H9 (cell line): ENCODE measurements at regions not wholly inside any gene's neighbourhood (a gene's known extent, or its start where the extent isn't known, plus 50 kb on each side); places are given as distances from the start of the nearest gene placed in this dataset.
A peak's percentile ranks its signal among the peaks of the same experiment; 100 is the strongest.

ENCODE experiments used
- DNase-seq: peaks from one replicate; pipeline ENCODE4 v3.0.0-alpha.2; 2017
- H2AFZ ChIP-seq: one replicate; pipeline ENCODE4 v1.6.1; 2013; ENCODE audit warnings: mild to moderate bottlenecking, low read length, control low read depth, moderate library complexity
- H2AK5ac ChIP-seq: 2 replicates; pipeline ENCODE4 v1.6.1; 2013; ENCODE audit warnings: low read length, control low read depth, mixed read lengths; ENCODE audit not compliant: insufficient read length
- H2BK120ac ChIP-seq: one replicate; pipeline ENCODE4 v1.6.1; 2013; ENCODE audit warnings: low read depth, mild to moderate bottlenecking, low read length, control low read depth, inconsistent platforms; ENCODE audit not compliant: poor library complexity, severe bottlenecking
- H2BK12ac ChIP-seq: 2 replicates; pipeline ENCODE4 v1.6.1; 2013; ENCODE audit warnings: low read length, control low read depth, mixed read lengths, low read depth; ENCODE audit not compliant: insufficient read length
- H2BK15ac ChIP-seq: 2 replicates; pipeline ENCODE4 v1.6.1; 2013; ENCODE audit warnings: low read depth, low read length, control low read depth
- H2BK20ac ChIP-seq: one replicate; pipeline ENCODE4 v1.6.1; 2013; ENCODE audit warnings: low read depth, mild to moderate bottlenecking, low read length, control low read depth, inconsistent platforms; ENCODE audit not compliant: poor library complexity, severe bottlenecking
- H2BK5ac ChIP-seq: 2 replicates; pipeline ENCODE4 v1.6.1; 2013; ENCODE audit warnings: low read length, control low read depth, mixed read lengths; ENCODE audit not compliant: insufficient read length
- H3K14ac ChIP-seq: 2 replicates; pipeline ENCODE4 v1.6.1; 2013; ENCODE audit warnings: low read length, control low read depth; ENCODE audit not compliant: insufficient read depth
- H3K18ac ChIP-seq: 2 replicates; pipeline ENCODE4 v1.6.1; 2013; ENCODE audit warnings: low read depth, mild to moderate bottlenecking, mixed read lengths, low read length, control low read depth; ENCODE audit not compliant: insufficient read length
- H3K23ac ChIP-seq: 2 replicates; pipeline ENCODE4 v1.6.1; 2013; ENCODE audit warnings: low read length, control low read depth, mixed read lengths, low read depth; ENCODE audit not compliant: insufficient read length
- H3K23me2 ChIP-seq: 2 replicates; pipeline ENCODE4 v1.6.1; 2013; ENCODE audit warnings: low read depth, mild to moderate bottlenecking, mixed read lengths, low read length, control low read depth; ENCODE audit not compliant: insufficient read length, poor library complexity, severe bottlenecking
- H3K27ac ChIP-seq: 2 replicates; pipeline ENCODE4 v1.5.1; 2013; ENCODE audit warnings: low read length, control low read depth, mixed read lengths, low read depth; ENCODE audit not compliant: insufficient read length
- H3K27me3 ChIP-seq: 2 replicates; pipeline ENCODE4 v1.6.1; 2013; ENCODE audit warnings: low read length, control low read depth, inconsistent platforms; ENCODE audit not compliant: insufficient read depth
- H3K4ac ChIP-seq: 2 replicates; pipeline ENCODE4 v1.6.1; 2013; ENCODE audit warnings: low read depth, mild to moderate bottlenecking, control low read depth, inconsistent platforms, low read length, moderate library complexity
- H3K4me1 ChIP-seq: 2 replicates; pipeline ENCODE4 v1.6.1; 2013; ENCODE audit warnings: low read length, control low read depth, inconsistent platforms; ENCODE audit not compliant: insufficient read depth
- H3K4me2 ChIP-seq: 2 replicates; pipeline ENCODE4 v1.6.1; 2013; ENCODE audit warnings: low read length, control low read depth, mixed read lengths; ENCODE audit not compliant: insufficient read length, insufficient read depth
- H3K56ac ChIP-seq: 2 replicates; pipeline ENCODE4 v1.6.1; 2013; ENCODE audit warnings: low read depth, mild to moderate bottlenecking, mixed read lengths, low read length, control low read depth; ENCODE audit not compliant: insufficient read length
- H3K79me1 ChIP-seq: 2 replicates; pipeline ENCODE4 v1.6.1; 2013; ENCODE audit warnings: low read depth, mild to moderate bottlenecking, moderate library complexity, low read length, control low read depth, inconsistent platforms; ENCODE audit not compliant: insufficient read depth, poor library complexity, severe bottlenecking
- H3K79me2 ChIP-seq: 2 replicates; pipeline ENCODE4 v1.6.1; 2013; ENCODE audit warnings: low read length, control low read depth, inconsistent platforms; ENCODE audit not compliant: insufficient read depth
- H3K9ac ChIP-seq: 2 replicates; pipeline ENCODE4 v1.6.1; 2013; ENCODE audit warnings: low read length, control low read depth, mixed read lengths; ENCODE audit not compliant: insufficient read length; ENCODE audit errors: extremely low read depth
- H3K9me3 ChIP-seq: one replicate; pipeline ENCODE4 v1.6.1; 2013; ENCODE audit warnings: low read depth, low read length, inconsistent platforms; ENCODE audit not compliant: control insufficient read depth
- H3T11ph ChIP-seq: one replicate; pipeline ENCODE4 v1.6.1; 2013; ENCODE audit warnings: mild to moderate bottlenecking, low read length, control low read depth, inconsistent platforms
- H4K20me1 ChIP-seq: one replicate; pipeline ENCODE4 v1.6.1; 2013; ENCODE audit not compliant: control insufficient read depth, insufficient read length, insufficient read depth
- H4K5ac ChIP-seq: 2 replicates; pipeline ENCODE4 v1.6.1; 2013; ENCODE audit warnings: low read depth, mild to moderate bottlenecking, mixed read lengths, low read length, control low read depth; ENCODE audit not compliant: insufficient read length
- H4K8ac ChIP-seq: replicated peaks from 2 replicates; pipeline ENCODE4 v1.6.1; 2013; ENCODE audit warnings: low read length, control low read depth, mixed read lengths, low read depth; ENCODE audit not compliant: insufficient read length
- H4K91ac ChIP-seq: 2 replicates; pipeline ENCODE4 v1.6.1; 2013; ENCODE audit warnings: low read depth, mild to moderate bottlenecking, moderate library complexity, mixed read lengths, low read length, control low read depth; ENCODE audit not compliant: insufficient read length
- H3K27ac Mint-ChIP-seq, 3 experiments: 2 replicates in 2 of 3; 3 replicates in 1 of 3; pipeline ENCODE4 v1.8.0; 2020 to 2021; ENCODE audit warnings: mixed read lengths in 3 of 3, mild to moderate bottlenecking in 1 of 3, moderate library complexity in 1 of 3
- H3K27me3 Mint-ChIP-seq: 2 replicates; pipeline ENCODE4 v1.8.0; 2021; ENCODE audit warnings: low read depth, mild to moderate bottlenecking, moderate library complexity, mixed read lengths
- H3K36me3 Mint-ChIP-seq, 3 experiments: 2 replicates in 2 of 3; 3 replicates in 1 of 3; pipeline ENCODE4 v1.8.0; 2020 to 2021; ENCODE audit warnings: low read depth in 3 of 3, mixed read lengths in 3 of 3; ENCODE audit not compliant: insufficient read depth in 1 of 3
- H3K4me1 Mint-ChIP-seq, 2 experiments: 2 replicates each; pipeline ENCODE4 v1.8.0; 2020; ENCODE audit warnings: mixed read lengths in 2 of 2
- H3K4me3 Mint-ChIP-seq, 2 experiments: 2 replicates in 1 of 2; 3 replicates in 1 of 2; pipeline ENCODE4 v1.8.0; 2020 to 2021; ENCODE audit warnings: mild to moderate bottlenecking in 2 of 2, mixed read lengths in 2 of 2, moderate library complexity in 1 of 2
- H3K9me3 Mint-ChIP-seq, 2 experiments: 2 replicates in 1 of 2; 3 replicates in 1 of 2; pipeline ENCODE4 v1.8.0; 2020; ENCODE audit warnings: mild to moderate bottlenecking in 2 of 2, mixed read lengths in 2 of 2, moderate library complexity in 1 of 2
- CTCF ChIP-seq: fragments of 200-600 bp; sonication (generic); conservative IDR thresholded peaks from 3 replicates; pipeline ENCODE4 v1.8.0; 2021; ENCODE audit warnings: antibody characterized with exemption, mild to moderate bottlenecking
- WGBS: extraction: QIAGEN DNeasy Blood & Tissue Kit; methylation state at CpG from one replicate; pipeline ENCODE4 v1.1.7; 2013; ENCODE audit warnings: missing lambda C conversion rate, low lambda C conversion rate, mixed read lengths; ENCODE audit not compliant: insufficient read length; ENCODE audit errors: extremely low coverage; 5-methylcytosine and 5-hydroxymethylcytosine counted together

- Histone ChIP-seq H3T11ph (no peak overlapping the region), H4K20me1 (no peaks in the 10 kb centered on the region), H3K14ac (no peak overlapping the region), H3K9me3 (no peaks in the 10 kb centered on the region), H2BK20ac (no peak overlapping the region), H3K79me2 (no peaks in the 10 kb centered on the region), H3K27ac (no peak overlapping the region), H2BK15ac (no peak overlapping the region), H3K23ac (no peak overlapping the region), H4K8ac (no peak overlapping the region), H3K18ac (no peak overlapping the region), H3K4me2 (no peak overlapping the region), H2BK12ac (no peak overlapping the region), H2BK5ac (no peak overlapping the region), H2AFZ (no peak overlapping the region), H4K5ac (no peak overlapping the region), H4K91ac (no peak overlapping the region), H3K56ac (no peak overlapping the region), H3K4me1 (no peaks in the 10 kb centered on the region), H2BK120ac (no peak overlapping the region), H3K79me1 (no peaks in the 10 kb centered on the region), H3K9ac (no peak overlapping the region), H3K4ac (no peak overlapping the region), H2AK5ac (no peak overlapping the region), H3K27me3 (no peaks in the 10 kb centered on the region), H3K23me2 (no peaks in the 10 kb centered on the region)
- Mint-ChIP-seq H3K27me3 (peaks cover 1% of the 10 kb centered on the region; the same call in 1 of the 2 replicates), H3K27ac (peak overlapping the region in 1 of 3 experiments; percentile 21; a peak in 1 of 7 replicates), H3K36me3 (no peaks in the 10 kb centered on the region), H3K4me1 (peaks cover 9% of the 10 kb centered on the region in 2 experiments), H3K9me3 (no peaks in the 10 kb centered on the region; a peak in 1 of 5 replicates), H3K4me3 (no peak overlapping the region)
- no CpG with 5 or more reads among the region's 2 CpGs for WGBS
- DNase-seq, result no peak
- no peak for TF ChIP-seq CTCF
Observed at GRCh38 chr4:26001816-26002215, 87.8 kb downstream of the SMIM20 start.
